ENCODE measurements at regions not wholly inside any gene's neighbourhood (a gene's known extent, or its start where the extent isn't known, plus 50 kb on each side); places are given as distances from the start of the nearest gene placed in this dataset.

DNA sequence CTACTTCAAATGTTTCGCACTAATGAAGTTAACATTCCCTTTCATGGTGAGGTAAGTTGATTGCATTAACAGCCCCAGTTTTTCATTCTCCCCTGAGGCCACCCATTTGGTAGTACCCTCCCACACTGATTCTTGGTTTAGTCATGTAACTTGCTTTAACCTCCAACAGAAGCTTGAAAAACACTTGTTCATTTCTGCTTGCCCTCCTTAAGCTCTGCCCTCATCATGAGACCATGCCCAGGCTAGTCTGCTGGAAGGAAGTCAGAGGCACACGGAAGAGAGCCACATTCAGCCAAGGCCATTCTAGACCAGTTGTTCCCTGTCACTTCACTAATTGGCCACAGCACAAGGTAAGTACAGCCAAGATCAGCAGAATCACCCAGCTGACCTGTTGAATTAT, 50.7 kb upstream of the CD44 start:
- TF ChIP-seq CREB1 (IDR thresholded peaks at IDR 0.05; ENCODE audit: low read depth) (no peak), NFIC (IDR thresholded peaks at IDR 0.05) (no peak), CEBPB (IDR thresholded peaks at IDR 0.05) (no peak), USF1 (IDR thresholded peaks at IDR 0.05) (no peak), RAD21 (IDR thresholded peaks at IDR 0.05; ENCODE audit: low read depth) (no peak), EP300 (IDR thresholded peaks at IDR 0.05; ENCODE audit: borderline replicate concordance) (no peak), TAF1 (IDR thresholded peaks at IDR 0.05; ENCODE audit: low read depth) (no peak), ZBTB7A (IDR thresholded peaks at IDR 0.05; ENCODE audit: low read depth) (no peak), YY1 (IDR thresholded peaks at IDR 0.05; ENCODE audit: low read depth) (no peak), TEAD4 (IDR thresholded peaks at IDR 0.05) (no peak)
- TF ChIP-seq, protein P1, sequence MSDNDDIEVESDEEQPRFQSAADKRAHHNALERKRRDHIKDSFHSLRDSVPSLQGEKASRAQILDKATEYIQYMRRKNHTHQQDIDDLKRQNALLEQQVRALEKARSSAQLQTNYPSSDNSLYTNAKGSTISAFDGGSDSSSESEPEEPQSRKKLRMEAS (IDR thresholded peaks at IDR 0.05) = no peak
- TF ChIP-seq, protein P2, sequence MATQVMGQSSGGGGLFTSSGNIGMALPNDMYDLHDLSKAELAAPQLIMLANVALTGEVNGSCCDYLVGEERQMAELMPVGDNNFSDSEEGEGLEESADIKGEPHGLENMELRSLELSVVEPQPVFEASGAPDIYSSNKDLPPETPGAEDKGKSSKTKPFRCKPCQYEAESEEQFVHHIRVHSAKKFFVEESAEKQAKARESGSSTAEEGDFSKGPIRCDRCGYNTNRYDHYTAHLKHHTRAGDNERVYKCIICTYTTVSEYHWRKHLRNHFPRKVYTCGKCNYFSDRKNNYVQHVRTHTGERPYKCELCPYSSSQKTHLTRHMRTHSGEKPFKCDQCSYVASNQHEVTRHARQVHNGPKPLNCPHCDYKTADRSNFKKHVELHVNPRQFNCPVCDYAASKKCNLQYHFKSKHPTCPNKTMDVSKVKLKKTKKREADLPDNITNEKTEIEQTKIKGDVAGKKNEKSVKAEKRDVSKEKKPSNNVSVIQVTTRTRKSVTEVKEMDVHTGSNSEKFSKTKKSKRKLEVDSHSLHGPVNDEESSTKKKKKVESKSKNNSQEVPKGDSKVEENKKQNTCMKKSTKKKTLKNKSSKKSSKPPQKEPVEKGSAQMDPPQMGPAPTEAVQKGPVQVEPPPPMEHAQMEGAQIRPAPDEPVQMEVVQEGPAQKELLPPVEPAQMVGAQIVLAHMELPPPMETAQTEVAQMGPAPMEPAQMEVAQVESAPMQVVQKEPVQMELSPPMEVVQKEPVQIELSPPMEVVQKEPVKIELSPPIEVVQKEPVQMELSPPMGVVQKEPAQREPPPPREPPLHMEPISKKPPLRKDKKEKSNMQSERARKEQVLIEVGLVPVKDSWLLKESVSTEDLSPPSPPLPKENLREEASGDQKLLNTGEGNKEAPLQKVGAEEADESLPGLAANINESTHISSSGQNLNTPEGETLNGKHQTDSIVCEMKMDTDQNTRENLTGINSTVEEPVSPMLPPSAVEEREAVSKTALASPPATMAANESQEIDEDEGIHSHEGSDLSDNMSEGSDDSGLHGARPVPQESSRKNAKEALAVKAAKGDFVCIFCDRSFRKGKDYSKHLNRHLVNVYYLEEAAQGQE (IDR thresholded peaks at IDR 0.05; ENCODE audit: low read depth) = no peak

Data from Ishikawa (cell line).